ENCODE measurements at regions not wholly inside any gene's neighbourhood (a gene's known extent, or its start where the extent isn't known, plus 50 kb on each side); places are given as distances from the start of the nearest gene placed in this dataset.

DNA sequence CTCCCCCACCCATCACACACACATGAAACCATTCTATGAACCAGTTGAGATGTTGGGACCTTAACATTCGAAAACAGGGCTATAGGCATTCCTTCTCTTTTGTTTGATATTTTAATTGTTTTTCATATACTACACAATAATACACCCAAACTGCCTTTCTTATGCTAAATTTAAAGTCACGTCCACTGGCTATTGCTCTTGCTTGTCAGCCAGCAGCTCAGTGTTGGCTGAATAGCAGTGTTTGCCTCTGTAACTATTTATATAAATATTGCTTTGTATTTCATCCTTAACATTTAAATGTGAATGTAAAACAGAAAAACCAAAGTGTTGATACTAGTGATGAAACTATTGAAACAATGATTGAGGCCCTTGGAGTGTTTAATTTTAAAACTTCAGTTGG is 234.4 kb upstream of the KCNK2 start:
- TF ChIP-seq POLR2A (IDR thresholded peaks at IDR 0.05) (no peak), CTCF (IDR thresholded peaks at IDR 0.05) (no peak), POLR2AphosphoS5 (IDR thresholded peaks at IDR 0.05) (no peak)

Measured in sigmoid colon (tissue), 4 donors.